ENCODE measurements at regions not wholly inside any gene's neighbourhood (a gene's known extent, or its start where the extent isn't known, plus 50 kb on each side); places are given as distances from the start of the nearest gene placed in this dataset.

- Histone ChIP-seq H3K4me2 (ENCODE audit: low read depth, low read length) (no peak overlapping the region), H3K9me3 (ENCODE audit: low read length) (peaks cover 7% of the 10 kb centered on the region; the same call in 1 of the 2 replicates), H3K9ac (ENCODE audit: insufficient read depth, low read depth, low read length) (no peak overlapping the region), H3K27ac (ENCODE audit: extremely low read length, insufficient read depth, low read length) (no peak overlapping the region), H4K20me1 (ENCODE audit: insufficient read depth, low read length) (no peaks in the 10 kb centered on the region), H3K27me3 (ENCODE audit: control insufficient read depth in 1 of 2, insufficient read depth in 2 of 2, low read length in 2 of 2) (peaks cover 8 to 87% of the 10 kb centered on the region in 2 experiments; a peak in 4 of 5 replicates), H3K4me1 (ENCODE audit: insufficient read depth, low read length) (peaks cover 24% of the 10 kb centered on the region), H3K79me2 (ENCODE audit: insufficient read depth, low read length) (no peaks in the 10 kb centered on the region), H2AFZ (ENCODE audit: low read length) (no peak overlapping the region), H3K4me3 (replicated peaks in 1 of 3; ENCODE audit: insufficient read depth in 1 of 3, low read depth in 2 of 3, low read length in 3 of 3) (no peak overlapping the region), H3K36me3 (replicated peaks in 1 of 2; ENCODE audit: control insufficient read depth in 1 of 2, insufficient read depth in 2 of 2, low read length in 2 of 2) (no peaks in the 10 kb centered on the region)
- 25% methylated on average over 6 of the region's 6 CpGs for WGBS (ENCODE audit: low lambda C conversion rate)
- TF ChIP-seq HIC2 (CRISPR knock-in tag; IDR thresholded peaks at IDR 0.05; ENCODE audit: low read depth): no peak
- TF ChIP-seq PPARG (CRISPR knock-in tag; conservative IDR thresholded peaks at IDR 0.05): no peak
- TF ChIP-seq ZNF687 (CRISPR knock-in tag; IDR thresholded peaks at IDR 0.05): no peak
- no peak for TF ChIP-seq ARNT (IDR thresholded peaks at IDR 0.05)
- no peak for TF ChIP-seq ZMYM3 (CRISPR knock-in tag; IDR thresholded peaks at IDR 0.05)
- TF ChIP-seq HOXD1 (CRISPR knock-in tag; IDR thresholded peaks at IDR 0.05): no peak
- no peak for TF ChIP-seq ZFP82 (CRISPR knock-in tag; IDR thresholded peaks at IDR 0.05; ENCODE audit: borderline replicate concordance)
- TF ChIP-seq ZNF496 (CRISPR knock-in tag; IDR thresholded peaks at IDR 0.05; ENCODE audit: insufficient replicate concordance): no peak
- TF ChIP-seq SNAPC2 (CRISPR knock-in tag; IDR thresholded peaks at IDR 0.05): no peak
- no peak for TF ChIP-seq ZNF562 (CRISPR knock-in tag; IDR thresholded peaks at IDR 0.05; ENCODE audit: borderline replicate concordance)
- no peak for TF ChIP-seq ATF1 (CRISPR knock-in tag; IDR thresholded peaks at IDR 0.05)
- no peak for TF ChIP-seq SMARCC2 (IDR thresholded peaks at IDR 0.05)
- no peak for TF ChIP-seq ZNF567 (CRISPR knock-in tag; IDR thresholded peaks at IDR 0.05; ENCODE audit: borderline replicate concordance)
- TF ChIP-seq NFAT5 (CRISPR knock-in tag; IDR thresholded peaks at IDR 0.05): no peak
- TF ChIP-seq TBL1XR1 (IDR thresholded peaks at IDR 0.05; ENCODE audit: borderline replicate concordance, low read length, partially characterized antibody): no peak
- ATAC-seq (no peak), DNase-seq (ENCODE audit: low spot score) (no peak), FAIRE-seq (no peak)
- intact Hi-C loops (cut with micrococcal nuclease; ENCODE audit: unreplicated experiment): no loop called here
- CTCF ChIA-PET (ENCODE audit: low intra/inter-chr PET ratio, low total read pairs): no interaction called here
- POLR2A ChIA-PET: no interaction called here
- BruUV-seq (replicated peaks): no TSS peak
- in situ Hi-C loops (cut with HindIII; ENCODE audit: extremely low pct_ligation_motif_present, low pct_unique_long_range_greater_than_20kb): no loop called here
These were observed 390.2 kb downstream of the SEC14L1 start for GRCh38 chr17:77531002-77531401.

Data from HepG2 (cell line).